GM12878 (cell line): ENCODE measurements at regions not wholly inside any gene's neighbourhood (a gene's known extent, or its start where the extent isn't known, plus 50 kb on each side); places are given as distances from the start of the nearest gene placed in this dataset.

Experiments used
- JUNB ChIP-seq: IDR thresholded peaks from 2 replicates; pipeline ENCODE4 v1.6.1; 2016; ENCODE audit warnings: antibody characterized with exemption, mild to moderate bottlenecking
- POLR2A ChIP-seq: IDR thresholded peaks from 2 replicates; pipeline ENCODE4 v1.6.1; 2011; ENCODE audit warnings: low read depth, mild to moderate bottlenecking, low read length
- STAT3 ChIP-seq: IDR thresholded peaks from 2 replicates; pipeline ENCODE4 v1.6.1; 2011; ENCODE audit warnings: low read depth, low read length, improper control_type of control experiment
- TF ChIP-seq, protein P1 (sequence below): fragments of 450-650 bp; IDR thresholded peaks from 2 replicates; pipeline ENCODE4 v1.6.1; 2017; ENCODE audit warnings: mild to moderate bottlenecking, low read depth, inconsistent platforms; ENCODE audit not compliant: poor library complexity, severe bottlenecking
- TF ChIP-seq, protein P2 (sequence below), 3 experiments: IDR thresholded peaks in 2 of 3; conservative IDR thresholded peaks in 1 of 3; 2 replicates each; pipeline ENCODE4 v1.5.1; 2011; ENCODE audit warnings: low read depth in 3 of 3, low read length in 3 of 3, mild to moderate bottlenecking in 3 of 3, control low read depth in 2 of 3, moderate library complexity in 2 of 3, inconsistent platforms in 1 of 3, mixed read lengths in 1 of 3; ENCODE audit not compliant: control insufficient read depth in 2 of 3, insufficient read depth in 1 of 3; ENCODE audit errors: extremely low read depth in 1 of 3

DNA sequence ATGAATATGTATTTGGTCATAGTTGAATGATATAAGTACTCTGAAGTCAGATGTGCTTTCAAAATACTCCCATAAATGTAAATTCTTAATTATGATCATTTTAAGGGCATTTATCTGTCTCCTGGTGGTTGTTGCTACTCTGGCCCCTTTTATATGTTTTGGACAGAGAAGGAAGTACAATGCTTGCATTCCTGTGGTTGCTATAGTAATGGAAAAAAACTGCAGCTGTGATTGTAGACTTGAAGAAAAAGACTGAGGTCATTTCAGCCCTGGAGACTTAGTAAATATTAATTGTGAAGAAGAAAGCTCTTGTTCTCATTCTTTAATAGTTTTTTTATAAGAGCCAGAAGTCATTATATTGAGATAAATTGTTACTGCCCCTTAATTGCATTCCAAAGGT lies 70.2 kb upstream of the FERD3L start:
- TF ChIP-seq, protein P1, sequence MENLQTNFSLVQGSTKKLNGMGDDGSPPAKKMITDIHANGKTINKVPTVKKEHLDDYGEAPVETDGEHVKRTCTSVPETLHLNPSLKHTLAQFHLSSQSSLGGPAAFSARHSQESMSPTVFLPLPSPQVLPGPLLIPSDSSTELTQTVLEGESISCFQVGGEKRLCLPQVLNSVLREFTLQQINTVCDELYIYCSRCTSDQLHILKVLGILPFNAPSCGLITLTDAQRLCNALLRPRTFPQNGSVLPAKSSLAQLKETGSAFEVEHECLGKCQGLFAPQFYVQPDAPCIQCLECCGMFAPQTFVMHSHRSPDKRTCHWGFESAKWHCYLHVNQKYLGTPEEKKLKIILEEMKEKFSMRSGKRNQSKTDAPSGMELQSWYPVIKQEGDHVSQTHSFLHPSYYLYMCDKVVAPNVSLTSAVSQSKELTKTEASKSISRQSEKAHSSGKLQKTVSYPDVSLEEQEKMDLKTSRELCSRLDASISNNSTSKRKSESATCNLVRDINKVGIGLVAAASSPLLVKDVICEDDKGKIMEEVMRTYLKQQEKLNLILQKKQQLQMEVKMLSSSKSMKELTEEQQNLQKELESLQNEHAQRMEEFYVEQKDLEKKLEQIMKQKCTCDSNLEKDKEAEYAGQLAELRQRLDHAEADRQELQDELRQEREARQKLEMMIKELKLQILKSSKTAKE = no peak
- TF ChIP-seq, protein P2, sequence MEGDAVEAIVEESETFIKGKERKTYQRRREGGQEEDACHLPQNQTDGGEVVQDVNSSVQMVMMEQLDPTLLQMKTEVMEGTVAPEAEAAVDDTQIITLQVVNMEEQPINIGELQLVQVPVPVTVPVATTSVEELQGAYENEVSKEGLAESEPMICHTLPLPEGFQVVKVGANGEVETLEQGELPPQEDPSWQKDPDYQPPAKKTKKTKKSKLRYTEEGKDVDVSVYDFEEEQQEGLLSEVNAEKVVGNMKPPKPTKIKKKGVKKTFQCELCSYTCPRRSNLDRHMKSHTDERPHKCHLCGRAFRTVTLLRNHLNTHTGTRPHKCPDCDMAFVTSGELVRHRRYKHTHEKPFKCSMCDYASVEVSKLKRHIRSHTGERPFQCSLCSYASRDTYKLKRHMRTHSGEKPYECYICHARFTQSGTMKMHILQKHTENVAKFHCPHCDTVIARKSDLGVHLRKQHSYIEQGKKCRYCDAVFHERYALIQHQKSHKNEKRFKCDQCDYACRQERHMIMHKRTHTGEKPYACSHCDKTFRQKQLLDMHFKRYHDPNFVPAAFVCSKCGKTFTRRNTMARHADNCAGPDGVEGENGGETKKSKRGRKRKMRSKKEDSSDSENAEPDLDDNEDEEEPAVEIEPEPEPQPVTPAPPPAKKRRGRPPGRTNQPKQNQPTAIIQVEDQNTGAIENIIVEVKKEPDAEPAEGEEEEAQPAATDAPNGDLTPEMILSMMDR (IDR thresholded peaks at IDR 0.05 in 2 of 3, conservative IDR thresholded peaks at IDR 0.05 in 1 of 3; ENCODE audit: control insufficient read depth in 2 of 3, extremely low read depth in 1 of 3, insufficient read depth in 1 of 3, low read depth in 3 of 3, low read length in 3 of 3) = no peak
- TF ChIP-seq STAT3 (no peak), POLR2A (no peak), JUNB (no peak)
